ENCODE measurements at regions not wholly inside any gene's neighbourhood (a gene's known extent, or its start where the extent isn't known, plus 50 kb on each side); places are given as distances from the start of the nearest gene placed in this dataset.

DNA sequence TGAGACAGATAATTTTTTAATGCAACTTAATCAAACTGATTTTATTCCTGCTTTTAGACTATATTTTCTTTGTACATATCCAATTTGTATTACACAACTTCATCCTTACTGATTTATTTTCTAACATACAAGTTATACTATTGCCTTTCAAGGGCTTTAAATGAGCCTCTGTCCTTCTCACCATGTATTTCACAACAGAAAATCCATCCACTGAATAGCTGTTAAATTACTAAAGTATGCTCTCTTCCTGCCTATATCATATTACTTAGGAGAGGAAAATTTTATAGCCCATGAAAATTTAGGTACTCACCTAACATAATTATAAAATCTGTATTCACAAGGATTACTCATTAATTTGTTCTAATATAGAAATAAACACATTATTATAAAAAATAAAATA lies 528.6 kb downstream of the ANKRD50 start:
- TF ChIP-seq ZNF274 (IDR thresholded peaks at IDR 0.05; ENCODE audit: low read depth, low read length) (no peak), YY1 (IDR thresholded peaks at IDR 0.05; ENCODE audit: insufficient read depth, insufficient read length) (no peak)

Measured in NT2/D1 (cell line).